GM23248 (cell line): ENCODE measurements at regions not wholly inside any gene's neighbourhood (a gene's known extent, or its start where the extent isn't known, plus 50 kb on each side); places are given as distances from the start of the nearest gene placed in this dataset.

ENCODE experiments used
- DNase-seq: peaks from one replicate; pipeline ENCODE4 v3.0.0-alpha.2; 2015
- H2AFZ ChIP-seq: fragments of 200-600 bp; sonication (generic); 2 replicates; pipeline ENCODE4 v1.6.1; 2016; ENCODE audit warnings: antibody characterized with exemption
- H3F3A ChIP-seq: fragments of 200-600 bp; sonication (generic); 2 replicates; pipeline ENCODE4 v1.6.1; 2016; ENCODE audit warnings: mild to moderate bottlenecking, antibody characterized with exemption, mixed run types; ENCODE audit not compliant: insufficient read depth
- H3K27ac ChIP-seq: fragments of 200-600 bp; sonication (generic); 2 replicates; pipeline ENCODE4 v1.5.1; 2016; ENCODE audit warnings: mild to moderate bottlenecking
- H3K27me3 ChIP-seq: fragments of 200-600 bp; sonication (generic); replicated peaks from 2 replicates; pipeline ENCODE4 v1.6.1; 2016; ENCODE audit warnings: mild to moderate bottlenecking; ENCODE audit not compliant: insufficient read depth
- H3K36me3 ChIP-seq: fragments of 200-600 bp; sonication (generic); 2 replicates; pipeline ENCODE4 v1.6.1; 2016; ENCODE audit warnings: low read depth, mild to moderate bottlenecking
- H3K4me1 ChIP-seq: fragments of 200-600 bp; sonication (generic); 2 replicates; pipeline ENCODE4 v1.6.1; 2016; ENCODE audit warnings: mild to moderate bottlenecking; ENCODE audit not compliant: insufficient read depth
- H3K4me2 ChIP-seq: fragments of 200-600 bp; sonication (generic); one replicate; pipeline ENCODE4 v1.6.1; 2016; ENCODE audit warnings: mild to moderate bottlenecking; ENCODE audit not compliant: unreplicated experiment
- H3K4me3 ChIP-seq: fragments of 200-600 bp; sonication (generic); 2 replicates; pipeline ENCODE4 v1.5.1; 2016; ENCODE audit warnings: mild to moderate bottlenecking
- H3K79me2 ChIP-seq: fragments of 200-600 bp; sonication (generic); 2 replicates; pipeline ENCODE4 v1.6.1; 2016; ENCODE audit warnings: mild to moderate bottlenecking; ENCODE audit not compliant: insufficient read depth
- H3K9ac ChIP-seq: fragments of 200-600 bp; sonication (generic); 2 replicates; pipeline ENCODE4 v1.6.1; 2016; ENCODE audit warnings: mild to moderate bottlenecking
- H3K9me2 ChIP-seq: fragments of 200-600 bp; sonication (generic); 2 replicates; pipeline ENCODE4 v1.6.1; 2016; ENCODE audit warnings: mixed run types, mild to moderate bottlenecking, moderate library complexity; ENCODE audit not compliant: insufficient read depth
- H3K9me3 ChIP-seq: fragments of 200-600 bp; sonication (generic); one replicate; pipeline ENCODE4 v1.6.1; 2017; ENCODE audit warnings: low read depth
- H4K20me1 ChIP-seq: fragments of 200-600 bp; sonication (generic); 2 replicates; pipeline ENCODE4 v1.6.0; 2016; ENCODE audit not compliant: insufficient read depth
- EZH2 ChIP-seq: fragments of 200-600 bp; sonication (generic); IDR thresholded peaks from 2 replicates; pipeline ENCODE4 v1.6.1; 2018; ENCODE audit warnings: antibody characterized with exemption, mild to moderate bottlenecking; ENCODE audit not compliant: insufficient read depth, poor library complexity, severe bottlenecking
- EZH2phosphoT487 ChIP-seq: fragments of 200-600 bp; sonication (generic); IDR thresholded peaks from 2 replicates; pipeline ENCODE4 v1.6.1; 2018; ENCODE audit warnings: antibody characterized with exemption, moderate library complexity, mild to moderate bottlenecking, low read depth; ENCODE audit not compliant: insufficient read depth
- WGBS, 2 experiments: methylation state at CpG; one replicate each; pipeline ENCODE4 v1.1.6; 2015 to 2017; ENCODE audit warnings: low lambda C conversion rate in 2 of 2, low coverage in 1 of 2; ENCODE audit errors: missing lambda C conversion rate in 2 of 2; 5-methylcytosine and 5-hydroxymethylcytosine counted together
- in situ Hi-C: fragments of 300-500 bp; cut with MboI; formaldehyde crosslinking; loops from 2 replicates; pipeline ENCODE4 v1.15.0; 2020

DNA sequence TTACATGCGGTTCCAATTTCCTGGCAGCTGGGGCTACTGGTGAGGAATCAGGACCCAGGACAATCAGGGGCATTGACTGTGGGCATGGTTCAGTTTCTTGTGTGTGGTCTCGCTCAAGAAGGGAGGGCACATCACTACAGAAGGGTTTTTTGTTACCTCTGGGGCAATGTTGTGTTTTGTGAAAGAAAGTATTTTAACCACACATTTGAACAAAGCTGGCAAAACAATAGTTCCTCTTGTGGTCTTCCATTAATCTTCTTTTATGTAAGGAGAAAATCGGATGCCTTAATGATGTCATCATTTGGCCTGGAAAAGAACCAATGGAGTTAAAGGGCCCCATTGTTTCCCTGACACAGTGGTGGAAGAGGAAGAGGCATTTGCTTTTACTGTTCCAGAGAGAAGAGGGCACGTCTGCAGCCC, 197.4 kb downstream of the SH3BP4 start:
- in situ Hi-C loops: loop anchor here (25.0 kb wide), 1 partner anchor 1038 kb away; no protein-coding TSS in a partner anchor
- DNase-seq: no peak

GRCh38 chr2:235149736-235150135, 197.9 kb downstream of the SH3BP4 start:
- Histone ChIP-seq H3K9ac (no peak overlapping the region), H3K36me3 (no peaks in the 10 kb centered on the region), H3K4me3 (no peak overlapping the region), H3K9me3 (no peaks in the 10 kb centered on the region), H3F3A (no peaks in the 10 kb centered on the region), H2AFZ (no peak overlapping the region), H4K20me1 (no peaks in the 10 kb centered on the region), H3K4me2 (no peak overlapping the region), H3K9me2 (no peaks in the 10 kb centered on the region), H3K27me3 (no peaks in the 10 kb centered on the region), H3K4me1 (no peaks in the 10 kb centered on the region), H3K27ac (no peak overlapping the region), H3K79me2 (no peaks in the 10 kb centered on the region)
- no peak for TF ChIP-seq EZH2
- no peak for TF ChIP-seq EZH2phosphoT487
- DNase-seq: no peak
- 86 to 100% methylated on average over 1 of the region's 1 CpG for WGBS, 2 experiments
- in situ Hi-C loops: loop anchor here (25.0 kb wide), 1 partner anchor 1038 kb away; no protein-coding TSS in a partner anchor

More for the DNA sequence above, 197.4 kb downstream of the SH3BP4 start:
- no peaks in the 10 kb centered on the region for H3K27me3 ChIP-seq
- H3K9me2 ChIP-seq: no peaks in the 10 kb centered on the region
- H3K27ac ChIP-seq: no peak overlapping the region
- 36 to 46% methylated on average over 4 of the region's 4 CpGs for WGBS, 2 experiments
- H2AFZ ChIP-seq: no peak overlapping the region
- H3K4me3 ChIP-seq: no peak overlapping the region
- H3K79me2 ChIP-seq: no peaks in the 10 kb centered on the region
- no peaks in the 10 kb centered on the region for H3K4me1 ChIP-seq
- H3K4me2 ChIP-seq: no peak overlapping the region
- H3F3A ChIP-seq: no peaks in the 10 kb centered on the region
- no peaks in the 10 kb centered on the region for H3K9me3 ChIP-seq
- TF ChIP-seq EZH2 (no peak), EZH2phosphoT487 (no peak)
- H3K36me3 ChIP-seq: no peaks in the 10 kb centered on the region
- H4K20me1 ChIP-seq: no peaks in the 10 kb centered on the region
- no peak overlapping the region for H3K9ac ChIP-seq

GRCh38 chr2:235151152-235151551, 199.3 kb downstream of the SH3BP4 start:
- Histone ChIP-seq H3K27me3 (no peaks in the 10 kb centered on the region), H3F3A (no peaks in the 10 kb centered on the region), H3K79me2 (no peaks in the 10 kb centered on the region), H3K9me3 (no peaks in the 10 kb centered on the region), H3K27ac (no peak overlapping the region), H3K4me3 (no peak overlapping the region), H3K9ac (no peak overlapping the region), H3K36me3 (no peaks in the 10 kb centered on the region), H2AFZ (no peak overlapping the region), H4K20me1 (no peaks in the 10 kb centered on the region), H3K4me2 (no peak overlapping the region), H3K9me2 (no peaks in the 10 kb centered on the region), H3K4me1 (no peaks in the 10 kb centered on the region)
- 68 to 75% methylated on average over 2 of the region's 2 CpGs for WGBS, 2 experiments
- no peak for DNase-seq
- TF ChIP-seq EZH2 (no peak), EZH2phosphoT487 (no peak)
- in situ Hi-C loops: no loop called here

DNA sequence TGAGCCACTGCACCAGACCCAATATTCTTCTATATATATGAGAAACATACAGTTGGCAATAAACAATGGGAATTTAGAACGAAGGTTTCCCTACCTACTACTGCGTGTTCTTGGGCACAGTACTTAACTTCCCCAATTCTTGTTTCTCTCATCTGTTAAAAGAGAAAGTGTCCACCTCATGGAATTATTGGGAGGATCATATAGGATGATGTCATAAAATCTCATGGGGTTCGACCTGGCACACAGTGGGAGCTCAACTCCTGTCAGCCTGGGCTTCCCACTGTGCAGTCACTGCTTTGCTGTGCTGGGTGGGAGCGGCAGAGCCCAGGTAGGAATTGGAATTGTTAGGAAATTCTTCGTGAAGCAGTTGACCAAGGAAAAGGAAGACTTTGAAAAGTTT, 203.3 kb downstream of the SH3BP4 start:
- TF ChIP-seq EZH2phosphoT487: no peak
- no peak for TF ChIP-seq EZH2
- in situ Hi-C loops: no loop called here
- WGBS, 2 experiments: 71 to 76% methylated on average over 5 of the region's 5 CpGs

GRCh38 chr2:235156055-235156454, 204.2 kb downstream of the SH3BP4 start:
- H3K27ac ChIP-seq: no peak overlapping the region
- no peaks in the 10 kb centered on the region for H4K20me1 ChIP-seq
- H3K9me3 ChIP-seq: no peaks in the 10 kb centered on the region
- H3F3A ChIP-seq: no peaks in the 10 kb centered on the region
- no peak for DNase-seq
- no peak overlapping the region for H2AFZ ChIP-seq
- H3K9me2 ChIP-seq: no peaks in the 10 kb centered on the region
- no peaks in the 10 kb centered on the region for H3K27me3 ChIP-seq
- H3K36me3 ChIP-seq: no peaks in the 10 kb centered on the region
- H3K4me3 ChIP-seq: no peak overlapping the region
- no peaks in the 10 kb centered on the region for H3K4me1 ChIP-seq
- in situ Hi-C loops: no loop called here
- no peaks in the 10 kb centered on the region for H3K79me2 ChIP-seq
- no peak overlapping the region for H3K4me2 ChIP-seq
- no peak for TF ChIP-seq EZH2
- 88 to 94% methylated on average over 5 of the region's 5 CpGs for WGBS, 2 experiments
- H3K9ac ChIP-seq: no peak overlapping the region

More for the DNA sequence above, 203.3 kb downstream of the SH3BP4 start:
- Histone ChIP-seq H2AFZ (no peak overlapping the region), H3K4me2 (no peak overlapping the region), H3K9ac (no peak overlapping the region), H3K27me3 (no peaks in the 10 kb centered on the region), H3K9me3 (no peaks in the 10 kb centered on the region), H3K9me2 (no peaks in the 10 kb centered on the region), H4K20me1 (no peaks in the 10 kb centered on the region), H3K4me1 (no peaks in the 10 kb centered on the region), H3K79me2 (no peaks in the 10 kb centered on the region), H3K4me3 (no peak overlapping the region), H3F3A (no peaks in the 10 kb centered on the region), H3K27ac (no peak overlapping the region), H3K36me3 (no peaks in the 10 kb centered on the region)
- DNase-seq: no peak
